ENCODE measurements at regions not wholly inside any gene's neighbourhood (a gene's known extent, or its start where the extent isn't known, plus 50 kb on each side); places are given as distances from the start of the nearest gene placed in this dataset.

GRCh38 chr2:19282305-19282704 lies 76.1 kb downstream of the OSR1 start:
- TF ChIP-seq, protein P1, sequence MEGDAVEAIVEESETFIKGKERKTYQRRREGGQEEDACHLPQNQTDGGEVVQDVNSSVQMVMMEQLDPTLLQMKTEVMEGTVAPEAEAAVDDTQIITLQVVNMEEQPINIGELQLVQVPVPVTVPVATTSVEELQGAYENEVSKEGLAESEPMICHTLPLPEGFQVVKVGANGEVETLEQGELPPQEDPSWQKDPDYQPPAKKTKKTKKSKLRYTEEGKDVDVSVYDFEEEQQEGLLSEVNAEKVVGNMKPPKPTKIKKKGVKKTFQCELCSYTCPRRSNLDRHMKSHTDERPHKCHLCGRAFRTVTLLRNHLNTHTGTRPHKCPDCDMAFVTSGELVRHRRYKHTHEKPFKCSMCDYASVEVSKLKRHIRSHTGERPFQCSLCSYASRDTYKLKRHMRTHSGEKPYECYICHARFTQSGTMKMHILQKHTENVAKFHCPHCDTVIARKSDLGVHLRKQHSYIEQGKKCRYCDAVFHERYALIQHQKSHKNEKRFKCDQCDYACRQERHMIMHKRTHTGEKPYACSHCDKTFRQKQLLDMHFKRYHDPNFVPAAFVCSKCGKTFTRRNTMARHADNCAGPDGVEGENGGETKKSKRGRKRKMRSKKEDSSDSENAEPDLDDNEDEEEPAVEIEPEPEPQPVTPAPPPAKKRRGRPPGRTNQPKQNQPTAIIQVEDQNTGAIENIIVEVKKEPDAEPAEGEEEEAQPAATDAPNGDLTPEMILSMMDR (IDR thresholded peaks at IDR 0.05; ENCODE audit: insufficient read depth, low read length), result no peak
- TF ChIP-seq POLR2AphosphoS5 (IDR thresholded peaks at IDR 0.05; ENCODE audit: low read depth) (no peak), GABPA (IDR thresholded peaks at IDR 0.05; ENCODE audit: low read depth) (no peak), REST (IDR thresholded peaks at IDR 0.05; ENCODE audit: insufficient replicate concordance, low read depth) (no peak), SPI1 (IDR thresholded peaks at IDR 0.05; ENCODE audit: borderline replicate concordance, low read depth) (no peak)
